K562 (cell line): ENCODE measurements at regions not wholly inside any gene's neighbourhood (a gene's known extent, or its start where the extent isn't known, plus 50 kb on each side); places are given as distances from the start of the nearest gene placed in this dataset.

Experiments
- ATAC-seq: fragments of 200-7000 bp; cut with Tn5 transposase; 3 replicates; pipeline ENCODE4 v1.9.1; 2020; ENCODE audit warnings: moderate library complexity
- BruUV-seq: library from RNA; stranded (reverse); fragments of 400-500 nt; replicated peaks from 2 replicates; lab custom pipeline; 2021; lab: Mats Ljungman, UMichigan
- CTCF ChIA-PET: fragments of 300-600 bp; formaldehyde crosslinking; extraction: SDS; loops from one replicate; lab custom pipeline; 2021; ENCODE audit warnings: low intra/inter-chr PET ratio; lab: Yijun Ruan, JAX
- POLR2A ChIA-PET: fragments of 300-600, 350-650 bp; sonication (Branson Sonifier 250); formaldehyde crosslinking; extraction: SDS; loops from one replicate; lab custom pipeline; 2021; ENCODE audit warnings: antibody characterized with exemption, inconsistent platforms; lab: Yijun Ruan, JAX
- DNase-seq, 4 experiments: peaks; one replicate each; pipeline versions ENCODE4 v3.0.0 to v3.0.0-alpha.2; 2011 to 2018; ENCODE audit warnings: low spot score in 3 of 4, mixed read lengths in 3 of 4; ENCODE audit errors: extremely low read depth in 1 of 4
- FAIRE-seq: peaks from 2 replicates; lab custom pipeline; 2011; peaks lifted over from hg19 to GRCh38; lab: Jason Lieb, UNC
- H2AFZ ChIP-seq: 2 replicates; pipeline ENCODE4 v1.6.0; 2011; ENCODE audit warnings: low read depth, low read length, control low read depth, inconsistent platforms
- H3K27ac ChIP-seq: fragments of 200-600 bp; 3 replicates; pipeline ENCODE4 v1.8.0; 2011; ENCODE audit warnings: low read depth, mild to moderate bottlenecking, control low read depth, inconsistent platforms, low read length, moderate library complexity, mixed read lengths; ENCODE audit errors: extremely low read depth
- H3K27me3 ChIP-seq, 2 experiments: fragments of 300-600 bp in 1 of 2; 2 replicates in 1 of 2; 3 replicates in 1 of 2; pipeline versions ENCODE4 v1.6.0 to v1.8.0; 2011; ENCODE audit warnings: inconsistent platforms in 2 of 2, low read length in 2 of 2, mild to moderate bottlenecking in 1 of 2, mixed read lengths in 1 of 2, moderate library complexity in 1 of 2; ENCODE audit not compliant: control insufficient read depth in 2 of 2, insufficient read depth in 2 of 2
- H3K36me3 ChIP-seq: fragments of 300-600 bp; 3 replicates; pipeline ENCODE4 v1.8.0; 2011; ENCODE audit warnings: mild to moderate bottlenecking, low read length, inconsistent platforms; ENCODE audit not compliant: control insufficient read depth, insufficient read depth
- H3K4me1 ChIP-seq, 2 experiments: fragments of 200-600 bp in 1 of 2; replicated peaks in 1 of 2; 2 replicates in 1 of 2; 3 replicates in 1 of 2; pipeline versions ENCODE4 v1.5.1 to v1.8.0; 2011; ENCODE audit warnings: inconsistent platforms in 2 of 2, low read length in 2 of 2, mild to moderate bottlenecking in 1 of 2, mixed read lengths in 1 of 2, moderate library complexity in 1 of 2; ENCODE audit not compliant: control insufficient read depth in 2 of 2, insufficient read depth in 2 of 2
- H3K4me2 ChIP-seq: 2 replicates; pipeline ENCODE4 v1.6.1; 2011; ENCODE audit warnings: low read length, control low read depth, inconsistent platforms, mixed read lengths; ENCODE audit not compliant: insufficient read depth
- H3K4me3 ChIP-seq: fragments of 200-600 bp; sonication (generic), shearing (Covaris generic); 2 replicates; pipeline ENCODE4 v1.5.1; 2016; ENCODE audit warnings: control low read depth, inconsistent platforms
- H3K79me2 ChIP-seq: fragments of 200-600 bp; 3 replicates; pipeline ENCODE4 v1.8.0; 2011; ENCODE audit warnings: low read length, inconsistent platforms; ENCODE audit not compliant: control insufficient read depth, insufficient read depth
- H3K9ac ChIP-seq, 2 experiments: 2 replicates each; pipeline versions ENCODE4 v1.6.0 to v1.6.1; 2011; ENCODE audit warnings: low read depth in 2 of 2, low read length in 2 of 2, control low read depth in 1 of 2, inconsistent platforms in 1 of 2, mild to moderate bottlenecking in 1 of 2, mixed read lengths in 1 of 2; ENCODE audit not compliant: insufficient read depth in 1 of 2
- H3K9me1 ChIP-seq: one replicate; pipeline ENCODE4 v1.6.0; 2011; ENCODE audit warnings: inconsistent platforms, mild to moderate bottlenecking, low read length, moderate library complexity; ENCODE audit not compliant: control insufficient read depth, insufficient read depth
- H3K9me3 ChIP-seq: replicated peaks from 2 replicates; pipeline ENCODE4 v1.5.1; 2011; ENCODE audit warnings: low read depth, low read length, inconsistent platforms; ENCODE audit not compliant: control insufficient read depth, insufficient read depth
- H4K20me1 ChIP-seq: replicated peaks from 2 replicates; pipeline ENCODE4 v1.6.1; 2011; ENCODE audit warnings: low read length, inconsistent platforms, mixed read lengths; ENCODE audit not compliant: control insufficient read depth, insufficient read depth
- CCNT2 ChIP-seq: IDR thresholded peaks from 2 replicates; pipeline ENCODE4 v1.6.1; 2011; ENCODE audit warnings: borderline replicate concordance, low read depth, mild to moderate bottlenecking, moderate library complexity, mixed read lengths, low read length; ENCODE audit not compliant: insufficient read length; ENCODE audit errors: extremely low read depth
- HNRNPLL ChIP-seq: fragments of 200-400 bp; formaldehyde crosslinking; IDR thresholded peaks from 2 replicates; pipeline ENCODE4 v1.6.1; 2017; ENCODE audit warnings: low read length, low read depth, mild to moderate bottlenecking; ENCODE audit not compliant: poor library complexity, severe bottlenecking
- ILK ChIP-seq: fragments of 450-650 bp; IDR thresholded peaks from 2 replicates; pipeline ENCODE4 v1.6.1; 2016; ENCODE audit warnings: missing genetic modification characterization, low read depth, mild to moderate bottlenecking, missing compliant biosample characterization, moderate library complexity, borderline replicate concordance
- MCM5 ChIP-seq: fragments of 450-650 bp; IDR thresholded peaks from 2 replicates; pipeline ENCODE4 v1.6.1; 2016; ENCODE audit warnings: low read depth
- NBN ChIP-seq: fragments of 450-650 bp; IDR thresholded peaks from 2 replicates; pipeline ENCODE4 v1.6.1; 2016; ENCODE audit warnings: low read depth, mild to moderate bottlenecking
- SOX6 ChIP-seq: fragments of 450-650 bp; IDR thresholded peaks from 2 replicates; pipeline ENCODE4 v1.6.1; 2014; ENCODE audit warnings: mild to moderate bottlenecking
- ZC3H8 ChIP-seq: fragments of 450-650 bp; IDR thresholded peaks from 2 replicates; pipeline ENCODE4 v1.6.1; 2017
- WGBS: fragments of 100-300 bp; shearing (Covaris generic); methylation state at CpG from one replicate; pipeline ENCODE4 v1.1.6; 2016; ENCODE audit warnings: low coverage, mixed read lengths; ENCODE audit not compliant: insufficient coverage; ENCODE audit errors: missing lambda C conversion rate; 5-methylcytosine and 5-hydroxymethylcytosine counted together
- in situ Hi-C: fragments of 300-500 bp; cut with MboI; formaldehyde crosslinking; loops from 4 replicates; pipeline ENCODE4 v1.15.0; 2018; ENCODE audit warnings: inconsistent platforms, mixed read lengths
- intact Hi-C: fragments of 100-400 bp; cut with micrococcal nuclease; formaldehyde crosslinking; loops from 2 replicates; pipeline ENCODE4 v1.14.2; 2022
- TF ChIP-seq, protein P1 (sequence below): fragments of 450-650 bp; conservative IDR thresholded peaks from 2 replicates; pipeline ENCODE4 v1.6.1; 2016; ENCODE audit warnings: missing genetic modification characterization, low read depth, mild to moderate bottlenecking, missing compliant biosample characterization, moderate library complexity

DNA sequence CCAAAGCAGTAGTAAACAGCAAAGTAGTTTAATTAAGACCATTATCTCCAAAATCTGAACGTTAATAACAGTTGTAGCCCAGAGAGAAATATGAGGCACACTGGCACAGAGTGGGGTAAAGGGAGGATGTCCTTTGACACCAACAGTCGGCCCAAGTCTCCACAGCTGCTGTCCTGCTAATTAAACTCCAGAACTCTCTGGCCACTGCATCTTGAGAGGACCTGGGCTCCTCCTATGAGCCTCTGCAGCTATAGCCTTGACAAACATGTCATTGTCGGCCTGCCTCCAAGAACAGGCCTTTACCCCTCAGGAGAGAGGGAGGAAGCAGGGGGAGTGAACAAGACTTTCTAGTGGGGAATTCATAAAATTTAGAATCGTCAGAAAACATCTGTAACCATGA is 1170.4 kb downstream of the UQCRFS1 start:
- intact Hi-C loops: no loop called here

DNA sequence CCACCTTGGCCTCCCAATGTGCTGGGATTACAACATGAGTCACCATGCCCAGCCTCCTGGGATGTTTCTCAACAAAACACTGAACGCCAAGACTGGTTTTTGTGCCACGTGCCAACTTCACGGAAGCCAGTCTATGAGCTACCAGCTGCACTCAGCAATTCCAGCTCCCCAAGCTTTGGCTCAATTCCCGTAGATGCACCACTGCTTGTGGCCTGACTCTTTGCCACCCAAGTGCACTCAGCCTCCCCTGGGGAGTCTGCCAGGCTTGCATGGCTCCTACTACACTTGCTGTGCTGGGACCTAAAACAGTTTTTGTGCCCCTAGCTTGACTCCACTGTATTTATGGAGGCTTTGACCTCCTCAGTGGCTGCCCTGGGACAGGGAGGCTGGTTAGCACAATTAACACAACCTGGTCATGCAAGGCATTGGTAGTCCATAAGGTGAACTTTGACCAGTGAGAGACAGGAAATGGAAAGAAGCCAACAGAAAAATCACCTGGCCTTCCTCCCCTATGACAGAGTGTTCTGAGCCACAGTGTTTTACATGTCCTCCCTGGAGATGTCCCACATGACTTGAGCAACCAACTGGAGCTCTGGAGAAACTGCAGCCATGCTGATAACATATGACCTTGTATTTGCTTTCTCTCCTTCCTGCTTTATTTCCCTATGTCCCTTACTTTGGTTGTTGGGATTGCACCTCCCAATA is 1173.1 kb downstream of the UQCRFS1 start:
- intact Hi-C loops (no loop called here), in situ Hi-C loops (no loop called here)
- Histone ChIP-seq H3K9me3 (no peaks in the 10 kb centered on the region), H3K9ac (no peak overlapping the region), H3K4me3 (no peak overlapping the region), H2AFZ (no peak overlapping the region), H3K4me2 (no peak overlapping the region), H3K9me1 (no peaks in the 10 kb centered on the region), H4K20me1 (no peaks in the 10 kb centered on the region), H3K27ac (no peak overlapping the region), H3K27me3 (no peaks in the 10 kb centered on the region)
- POLR2A ChIA-PET: no interaction called here
- no peak for ATAC-seq
- no TSS peak for BruUV-seq
- FAIRE-seq: no peak
- CTCF ChIA-PET: no interaction called here
- TF ChIP-seq NBN: no peak
- TF ChIP-seq CCNT2: no peak
- no peak for TF ChIP-seq ILK (tag)
- TF ChIP-seq ZC3H8: no peak
- no peak for TF ChIP-seq MCM5
- TF ChIP-seq, all 486 proteins: peak for 0
- no peak for DNase-seq
- 4% methylated on average over 4 of the region's 4 CpGs for WGBS
- H3K36me3 ChIP-seq: no peaks in the 10 kb centered on the region
- no peaks in the 10 kb centered on the region for H3K79me2 ChIP-seq
- H3K4me1 ChIP-seq: no peaks in the 10 kb centered on the region

More for the DNA sequence above, 1170.4 kb downstream of the UQCRFS1 start:
- in situ Hi-C loops: no loop called here
- no peak overlapping the region for H3K27ac ChIP-seq
- no peaks in the 10 kb centered on the region for H3K9me3 ChIP-seq
- no peak overlapping the region for H3K9ac ChIP-seq
- CTCF ChIA-PET: no interaction called here
- POLR2A ChIA-PET: no interaction called here
- H2AFZ ChIP-seq: no peak overlapping the region
- BruUV-seq: no TSS peak
- no peaks in the 10 kb centered on the region for H3K27me3 ChIP-seq
- FAIRE-seq (no peak), ATAC-seq (no peak), DNase-seq (no peak)
- 0% methylated on average over 4 of the region's 4 CpGs for WGBS
- H4K20me1 ChIP-seq: no peaks in the 10 kb centered on the region
- no peaks in the 10 kb centered on the region for H3K79me2 ChIP-seq
- H3K4me1 ChIP-seq: no peaks in the 10 kb centered on the region
- H3K9me1 ChIP-seq: no peaks in the 10 kb centered on the region
- H3K4me3 ChIP-seq: no peak overlapping the region
- no peaks in the 10 kb centered on the region for H3K36me3 ChIP-seq
- H3K4me2 ChIP-seq: no peak overlapping the region
- TF ChIP-seq, protein P1, sequence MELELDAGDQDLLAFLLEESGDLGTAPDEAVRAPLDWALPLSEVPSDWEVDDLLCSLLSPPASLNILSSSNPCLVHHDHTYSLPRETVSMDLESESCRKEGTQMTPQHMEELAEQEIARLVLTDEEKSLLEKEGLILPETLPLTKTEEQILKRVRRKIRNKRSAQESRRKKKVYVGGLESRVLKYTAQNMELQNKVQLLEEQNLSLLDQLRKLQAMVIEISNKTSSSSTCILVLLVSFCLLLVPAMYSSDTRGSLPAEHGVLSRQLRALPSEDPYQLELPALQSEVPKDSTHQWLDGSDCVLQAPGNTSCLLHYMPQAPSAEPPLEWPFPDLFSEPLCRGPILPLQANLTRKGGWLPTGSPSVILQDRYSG: no peak
- TF ChIP-seq HNRNPLL (no peak), SOX6 (no peak)
